ENCODE measurements at regions not wholly inside any gene's neighbourhood (a gene's known extent, or its start where the extent isn't known, plus 50 kb on each side); places are given as distances from the start of the nearest gene placed in this dataset.

GRCh38 chr2:41464395-41464794, 583.4 kb upstream of the PKDCC start:
- H3K9me3 ChIP-seq: no peaks in the 10 kb centered on the region
- ATAC-seq (no peak), DNase-seq (no peak)
- H3K36me3 ChIP-seq: no peaks in the 10 kb centered on the region
- H3K4me3 ChIP-seq: no peak overlapping the region
- intact Hi-C loops (cut with DNase I): no loop called here
- no peak for TF ChIP-seq POLR2A (IDR thresholded peaks at IDR 0.05)
- TF ChIP-seq, protein P1, sequence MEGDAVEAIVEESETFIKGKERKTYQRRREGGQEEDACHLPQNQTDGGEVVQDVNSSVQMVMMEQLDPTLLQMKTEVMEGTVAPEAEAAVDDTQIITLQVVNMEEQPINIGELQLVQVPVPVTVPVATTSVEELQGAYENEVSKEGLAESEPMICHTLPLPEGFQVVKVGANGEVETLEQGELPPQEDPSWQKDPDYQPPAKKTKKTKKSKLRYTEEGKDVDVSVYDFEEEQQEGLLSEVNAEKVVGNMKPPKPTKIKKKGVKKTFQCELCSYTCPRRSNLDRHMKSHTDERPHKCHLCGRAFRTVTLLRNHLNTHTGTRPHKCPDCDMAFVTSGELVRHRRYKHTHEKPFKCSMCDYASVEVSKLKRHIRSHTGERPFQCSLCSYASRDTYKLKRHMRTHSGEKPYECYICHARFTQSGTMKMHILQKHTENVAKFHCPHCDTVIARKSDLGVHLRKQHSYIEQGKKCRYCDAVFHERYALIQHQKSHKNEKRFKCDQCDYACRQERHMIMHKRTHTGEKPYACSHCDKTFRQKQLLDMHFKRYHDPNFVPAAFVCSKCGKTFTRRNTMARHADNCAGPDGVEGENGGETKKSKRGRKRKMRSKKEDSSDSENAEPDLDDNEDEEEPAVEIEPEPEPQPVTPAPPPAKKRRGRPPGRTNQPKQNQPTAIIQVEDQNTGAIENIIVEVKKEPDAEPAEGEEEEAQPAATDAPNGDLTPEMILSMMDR (IDR thresholded peaks at IDR 0.05): no peak
- H3K27me3 ChIP-seq: no peaks in the 10 kb centered on the region
- H3K4me1 ChIP-seq: no peaks in the 10 kb centered on the region
- H3K27ac ChIP-seq: no peak overlapping the region

DNA sequence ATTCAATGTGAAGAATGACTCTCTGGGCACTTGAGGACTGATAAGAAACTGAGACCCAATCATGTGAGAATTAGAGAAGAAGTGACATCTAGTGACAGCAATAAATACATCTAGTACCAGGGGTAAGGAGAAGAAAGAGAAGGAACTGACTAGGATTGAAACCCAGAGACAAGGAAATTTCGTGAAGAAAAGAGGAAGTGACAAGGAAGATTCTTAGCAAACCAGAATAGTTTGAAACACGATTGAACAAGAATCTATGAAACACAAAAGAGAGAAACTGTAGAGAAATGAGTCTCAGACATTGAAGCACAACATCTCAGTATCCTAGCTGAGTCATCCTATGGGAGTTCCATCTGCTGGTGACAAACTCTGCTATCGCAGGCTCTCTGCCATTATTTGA, 571.9 kb upstream of the PKDCC start:
- DNase-seq (no peak), ATAC-seq (peak in 3 of 4 donors; percentile 31 to 53 (median 39))
- TF ChIP-seq POLR2A (IDR thresholded peaks at IDR 0.05): no peak
- TF ChIP-seq, protein P1 (IDR thresholded peaks at IDR 0.05): no peak
- Histone ChIP-seq H3K9me3 (no peaks in the 10 kb centered on the region), H3K36me3 (no peaks in the 10 kb centered on the region), H3K27me3 (no peaks in the 10 kb centered on the region), H3K4me3 (no peak overlapping the region), H3K27ac (no peak overlapping the region), H3K4me1 (no peaks in the 10 kb centered on the region)
- 29% methylated on average over 2 of the region's 3 CpGs for WGBS (ENCODE audit: insufficient coverage, low coverage, low lambda C conversion rate, missing lambda C conversion rate)
- intact Hi-C loops (cut with DNase I): no loop called here

DNA sequence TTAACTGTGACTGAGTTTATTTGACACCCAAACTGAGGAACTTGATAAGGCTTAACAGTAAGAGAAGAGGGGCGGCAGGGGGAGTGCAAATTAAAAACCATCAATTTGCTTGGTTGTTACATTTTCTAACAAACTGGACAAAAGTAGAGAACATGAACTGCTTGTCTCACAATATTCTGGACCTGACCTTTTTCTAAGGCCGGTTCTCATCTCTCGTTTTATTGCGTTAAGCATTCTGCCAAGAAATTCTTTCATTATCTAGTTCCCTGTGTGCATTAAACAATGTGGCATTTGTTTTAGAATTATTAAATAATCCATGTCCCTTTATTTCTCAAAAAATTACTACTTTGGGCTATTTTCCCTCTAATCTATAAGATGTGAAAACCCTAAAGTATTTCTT, 565.2 kb upstream of the PKDCC start:
- ATAC-seq (no peak), DNase-seq (no peak)
- 30% methylated on average over 4 of the region's 4 CpGs for WGBS (ENCODE audit: insufficient coverage, low coverage, low lambda C conversion rate, missing lambda C conversion rate)
- H3K27ac ChIP-seq: no peak overlapping the region
- TF ChIP-seq, protein P1 (IDR thresholded peaks at IDR 0.05): no peak
- no peak for TF ChIP-seq POLR2A (IDR thresholded peaks at IDR 0.05)
- H3K36me3 ChIP-seq: no peaks in the 10 kb centered on the region
- H3K4me1 ChIP-seq: no peaks in the 10 kb centered on the region
- no peaks in the 10 kb centered on the region for H3K27me3 ChIP-seq
- intact Hi-C loops (cut with DNase I): no loop called here
- H3K9me3 ChIP-seq: no peaks in the 10 kb centered on the region
- H3K4me3 ChIP-seq: no peak overlapping the region

GRCh38 chr2:41483226-41483625, 564.6 kb upstream of the PKDCC start:
- no peak for ATAC-seq
- H3K36me3 ChIP-seq: no peaks in the 10 kb centered on the region
- DNase-seq: no peak
- H3K9me3 ChIP-seq: no peaks in the 10 kb centered on the region
- intact Hi-C loops (cut with DNase I): no loop called here
- TF ChIP-seq POLR2A (IDR thresholded peaks at IDR 0.05): no peak
- TF ChIP-seq, protein P1 (IDR thresholded peaks at IDR 0.05): no peak
- no peak overlapping the region for H3K4me3 ChIP-seq
- no peaks in the 10 kb centered on the region for H3K4me1 ChIP-seq
- H3K27me3 ChIP-seq: no peaks in the 10 kb centered on the region
- no peak overlapping the region for H3K27ac ChIP-seq
- 66% methylated on average over 2 of the region's 2 CpGs for WGBS (ENCODE audit: insufficient coverage, low coverage, low lambda C conversion rate, missing lambda C conversion rate)
